ENCODE measurements at regions not wholly inside any gene's neighbourhood (a gene's known extent, or its start where the extent isn't known, plus 50 kb on each side); places are given as distances from the start of the nearest gene placed in this dataset.

GRCh38 chr6:86537292-86537861, 400.0 kb upstream of the HTR1E start:
- TF ChIP-seq CTCF (IDR thresholded peaks at IDR 0.05) (no peak), POLR2AphosphoS5 (IDR thresholded peaks at IDR 0.05) (no peak)

Data from prostate gland (tissue), 2 donors.